K562 (cell line): ENCODE measurements at regions not wholly inside any gene's neighbourhood (a gene's known extent, or its start where the extent isn't known, plus 50 kb on each side); places are given as distances from the start of the nearest gene placed in this dataset.

Experiments used
- ATAC-seq: fragments of 200-7000 bp; cut with Tn5 transposase; 3 replicates; pipeline ENCODE4 v1.9.1; 2020; ENCODE audit warnings: moderate library complexity
- BruUV-seq: library from RNA; stranded (reverse); fragments of 400-500 nt; replicated peaks from 2 replicates; lab custom pipeline; 2021; lab: Mats Ljungman, UMichigan
- CTCF ChIA-PET: fragments of 300-600 bp; formaldehyde crosslinking; extraction: SDS; loops from one replicate; lab custom pipeline; 2021; ENCODE audit warnings: low intra/inter-chr PET ratio; lab: Yijun Ruan, JAX
- POLR2A ChIA-PET: fragments of 300-600, 350-650 bp; sonication (Branson Sonifier 250); formaldehyde crosslinking; extraction: SDS; loops from one replicate; lab custom pipeline; 2021; ENCODE audit warnings: antibody characterized with exemption, inconsistent platforms; lab: Yijun Ruan, JAX
- DNase-seq, 4 experiments: peaks; one replicate each; pipeline versions ENCODE4 v3.0.0 to v3.0.0-alpha.2; 2011 to 2018; ENCODE audit warnings: low spot score in 3 of 4, mixed read lengths in 3 of 4; ENCODE audit errors: extremely low read depth in 1 of 4
- FAIRE-seq: peaks from 2 replicates; lab custom pipeline; 2011; peaks lifted over from hg19 to GRCh38; lab: Jason Lieb, UNC
- H2AFZ ChIP-seq: 2 replicates; pipeline ENCODE4 v1.6.0; 2011; ENCODE audit warnings: low read depth, low read length, control low read depth, inconsistent platforms
- H3K27ac ChIP-seq: fragments of 200-600 bp; 3 replicates; pipeline ENCODE4 v1.8.0; 2011; ENCODE audit warnings: low read depth, mild to moderate bottlenecking, control low read depth, inconsistent platforms, low read length, moderate library complexity, mixed read lengths; ENCODE audit errors: extremely low read depth
- H3K27me3 ChIP-seq, 2 experiments: fragments of 300-600 bp in 1 of 2; 2 replicates in 1 of 2; 3 replicates in 1 of 2; pipeline versions ENCODE4 v1.6.0 to v1.8.0; 2011; ENCODE audit warnings: inconsistent platforms in 2 of 2, low read length in 2 of 2, mild to moderate bottlenecking in 1 of 2, mixed read lengths in 1 of 2, moderate library complexity in 1 of 2; ENCODE audit not compliant: control insufficient read depth in 2 of 2, insufficient read depth in 2 of 2
- H3K36me3 ChIP-seq: fragments of 300-600 bp; 3 replicates; pipeline ENCODE4 v1.8.0; 2011; ENCODE audit warnings: mild to moderate bottlenecking, low read length, inconsistent platforms; ENCODE audit not compliant: control insufficient read depth, insufficient read depth
- H3K4me1 ChIP-seq, 2 experiments: fragments of 200-600 bp in 1 of 2; replicated peaks in 1 of 2; 2 replicates in 1 of 2; 3 replicates in 1 of 2; pipeline versions ENCODE4 v1.5.1 to v1.8.0; 2011; ENCODE audit warnings: inconsistent platforms in 2 of 2, low read length in 2 of 2, mild to moderate bottlenecking in 1 of 2, mixed read lengths in 1 of 2, moderate library complexity in 1 of 2; ENCODE audit not compliant: control insufficient read depth in 2 of 2, insufficient read depth in 2 of 2
- H3K4me2 ChIP-seq: 2 replicates; pipeline ENCODE4 v1.6.1; 2011; ENCODE audit warnings: low read length, control low read depth, inconsistent platforms, mixed read lengths; ENCODE audit not compliant: insufficient read depth
- H3K4me3 ChIP-seq: fragments of 200-600 bp; sonication (generic), shearing (Covaris generic); 2 replicates; pipeline ENCODE4 v1.5.1; 2016; ENCODE audit warnings: control low read depth, inconsistent platforms
- H3K79me2 ChIP-seq: fragments of 200-600 bp; 3 replicates; pipeline ENCODE4 v1.8.0; 2011; ENCODE audit warnings: low read length, inconsistent platforms; ENCODE audit not compliant: control insufficient read depth, insufficient read depth
- H3K9ac ChIP-seq, 2 experiments: 2 replicates each; pipeline versions ENCODE4 v1.6.0 to v1.6.1; 2011; ENCODE audit warnings: low read depth in 2 of 2, low read length in 2 of 2, control low read depth in 1 of 2, inconsistent platforms in 1 of 2, mild to moderate bottlenecking in 1 of 2, mixed read lengths in 1 of 2; ENCODE audit not compliant: insufficient read depth in 1 of 2
- H3K9me1 ChIP-seq: one replicate; pipeline ENCODE4 v1.6.0; 2011; ENCODE audit warnings: inconsistent platforms, mild to moderate bottlenecking, low read length, moderate library complexity; ENCODE audit not compliant: control insufficient read depth, insufficient read depth
- H3K9me3 ChIP-seq: replicated peaks from 2 replicates; pipeline ENCODE4 v1.5.1; 2011; ENCODE audit warnings: low read depth, low read length, inconsistent platforms; ENCODE audit not compliant: control insufficient read depth, insufficient read depth
- H4K20me1 ChIP-seq: replicated peaks from 2 replicates; pipeline ENCODE4 v1.6.1; 2011; ENCODE audit warnings: low read length, inconsistent platforms, mixed read lengths; ENCODE audit not compliant: control insufficient read depth, insufficient read depth
- HMG20B ChIP-seq: fragments of 250-450 bp; sonication (Bioruptor Pico); IDR thresholded peaks from 2 replicates; pipeline ENCODE4 v1.5.0; 2021; ENCODE audit warnings: mild to moderate bottlenecking
- JUNB ChIP-seq: fragments of 450-650 bp; formaldehyde crosslinking; conservative IDR thresholded peaks from 2 replicates; pipeline ENCODE4 v1.4.0; 2020; ENCODE audit warnings: mild to moderate bottlenecking
- NR2C2 ChIP-seq, 2 experiments: fragments of 200-800 bp in 1 of 2; sonication (Bioruptor generic) in 1 of 2; sonication (generic) in 1 of 2; formaldehyde crosslinking in 1 of 2; IDR thresholded peaks; 2 replicates each; pipeline versions ENCODE4 v1.6.1 to v1.8.0; 2016 to 2022; ENCODE audit warnings: mild to moderate bottlenecking in 1 of 2, missing compliant biosample characterization in 1 of 2, missing genetic modification characterization in 1 of 2, missing genetic modification reagents in 1 of 2
- POLR2AphosphoS2 ChIP-seq: IDR thresholded peaks from 2 replicates; pipeline ENCODE4 v1.6.1; 2012; ENCODE audit warnings: low read length, improper control_type of control experiment
- SIN3A ChIP-seq, 2 experiments: fragments of 150-350 bp in 1 of 2; IDR thresholded peaks; 2 replicates each; pipeline ENCODE4 v1.6.1; 2011 to 2016; ENCODE audit warnings: borderline replicate concordance in 2 of 2, low read depth in 2 of 2, low read length in 2 of 2, mild to moderate bottlenecking in 2 of 2, moderate library complexity in 2 of 2; ENCODE audit not compliant: control insufficient read depth in 1 of 2
- SREBF2 ChIP-seq: sonication (generic); formaldehyde crosslinking; IDR thresholded peaks from 2 replicates; pipeline ENCODE4 v1.4.0; 2020; ENCODE audit warnings: mild to moderate bottlenecking, missing genetic modification reagents
- ZFX ChIP-seq: sonication (generic); formaldehyde crosslinking; IDR thresholded peaks from 2 replicates; pipeline ENCODE4 v1.8.0; 2022; ENCODE audit warnings: mild to moderate bottlenecking, missing genetic modification reagents, moderate library complexity
- ZNF445 ChIP-seq: fragments of 250-450 bp; sonication (Bioruptor Pico); IDR thresholded peaks from 2 replicates; pipeline ENCODE4 v1.4.0; 2020; ENCODE audit warnings: low read depth, mild to moderate bottlenecking, moderate library complexity
- ZNF589 ChIP-seq: fragments of 200-800 bp; sonication (Bioruptor generic); IDR thresholded peaks from 2 replicates; pipeline ENCODE4 v1.6.1; 2016; ENCODE audit warnings: low read depth, missing genetic modification characterization, missing compliant biosample characterization
- ZNF780A ChIP-seq: fragments of 250-450 bp; sonication (Bioruptor Pico); IDR thresholded peaks from 2 replicates; pipeline ENCODE4 v1.5.0; 2021; ENCODE audit warnings: mild to moderate bottlenecking
- WGBS: fragments of 100-300 bp; shearing (Covaris generic); methylation state at CpG from one replicate; pipeline ENCODE4 v1.1.6; 2016; ENCODE audit warnings: low coverage, mixed read lengths; ENCODE audit not compliant: insufficient coverage; ENCODE audit errors: missing lambda C conversion rate; 5-methylcytosine and 5-hydroxymethylcytosine counted together
- in situ Hi-C: fragments of 300-500 bp; cut with MboI; formaldehyde crosslinking; loops from 4 replicates; pipeline ENCODE4 v1.15.0; 2018; ENCODE audit warnings: inconsistent platforms, mixed read lengths
- intact Hi-C: fragments of 100-400 bp; cut with micrococcal nuclease; formaldehyde crosslinking; loops from 2 replicates; pipeline ENCODE4 v1.14.2; 2022
- TF ChIP-seq, protein P1 (sequence below), 2 experiments: fragments of 150-350 bp in 1 of 2; IDR thresholded peaks; 2 replicates each; pipeline ENCODE4 v1.6.1; 2012 to 2016; ENCODE audit warnings: low read depth in 2 of 2, low read length in 2 of 2, mild to moderate bottlenecking in 1 of 2, moderate library complexity in 1 of 2
- TF ChIP-seq, protein P2 (sequence below): sonication (generic); formaldehyde crosslinking; IDR thresholded peaks from 2 replicates; pipeline ENCODE4 v1.8.0; 2023; ENCODE audit warnings: mild to moderate bottlenecking, missing genetic modification reagents
- TF ChIP-seq, protein P3 (sequence below), 2 experiments: fragments of 450-650 bp; conservative IDR thresholded peaks; 2 replicates each; pipeline ENCODE4 v1.6.1; 2017; ENCODE audit warnings: mild to moderate bottlenecking in 2 of 2, moderate library complexity in 2 of 2

DNA sequence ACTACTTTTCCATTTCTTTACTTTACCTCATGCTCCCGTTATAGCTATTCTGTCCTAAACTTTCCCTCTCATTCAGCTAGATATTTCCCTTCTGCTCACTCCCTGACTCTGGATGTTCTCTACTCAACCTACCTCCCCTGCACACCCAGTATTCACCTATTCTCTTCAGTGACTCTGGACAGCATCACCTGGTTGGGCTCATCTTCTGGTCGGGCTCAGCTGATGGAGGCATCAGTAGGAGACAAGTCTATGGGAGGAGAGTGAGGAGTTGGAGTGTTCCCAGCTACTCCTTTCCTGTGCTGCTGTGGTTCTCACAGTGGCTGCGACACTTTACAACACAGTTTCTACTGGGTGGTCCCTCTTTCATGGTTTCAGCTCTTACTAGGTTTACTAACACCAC, 493.9 kb downstream of the DMAC1 start:
- H3K27me3 ChIP-seq: no peaks in the 10 kb centered on the region
- no peak overlapping the region for H3K4me3 ChIP-seq
- in situ Hi-C loops (no loop called here), intact Hi-C loops (no loop called here)
- no peaks in the 10 kb centered on the region for H3K79me2 ChIP-seq
- CTCF ChIA-PET: no interaction called here
- H4K20me1 ChIP-seq: no peaks in the 10 kb centered on the region
- ATAC-seq (no peak), DNase-seq (no peak), FAIRE-seq (no peak)
- H3K9ac ChIP-seq: no peak overlapping the region
- BruUV-seq: no TSS peak
- H3K4me2 ChIP-seq: no peak overlapping the region
- no peak overlapping the region for H2AFZ ChIP-seq
- H3K9me3 ChIP-seq: no peaks in the 10 kb centered on the region
- H3K4me1 ChIP-seq: no peaks in the 10 kb centered on the region
- no peak for TF ChIP-seq SIN3A (IDR thresholded peaks at IDR 0.05; ENCODE audit: borderline replicate concordance in 2 of 2, control insufficient read depth in 1 of 2, low read depth in 2 of 2, low read length in 2 of 2)
- TF ChIP-seq, protein P1, sequence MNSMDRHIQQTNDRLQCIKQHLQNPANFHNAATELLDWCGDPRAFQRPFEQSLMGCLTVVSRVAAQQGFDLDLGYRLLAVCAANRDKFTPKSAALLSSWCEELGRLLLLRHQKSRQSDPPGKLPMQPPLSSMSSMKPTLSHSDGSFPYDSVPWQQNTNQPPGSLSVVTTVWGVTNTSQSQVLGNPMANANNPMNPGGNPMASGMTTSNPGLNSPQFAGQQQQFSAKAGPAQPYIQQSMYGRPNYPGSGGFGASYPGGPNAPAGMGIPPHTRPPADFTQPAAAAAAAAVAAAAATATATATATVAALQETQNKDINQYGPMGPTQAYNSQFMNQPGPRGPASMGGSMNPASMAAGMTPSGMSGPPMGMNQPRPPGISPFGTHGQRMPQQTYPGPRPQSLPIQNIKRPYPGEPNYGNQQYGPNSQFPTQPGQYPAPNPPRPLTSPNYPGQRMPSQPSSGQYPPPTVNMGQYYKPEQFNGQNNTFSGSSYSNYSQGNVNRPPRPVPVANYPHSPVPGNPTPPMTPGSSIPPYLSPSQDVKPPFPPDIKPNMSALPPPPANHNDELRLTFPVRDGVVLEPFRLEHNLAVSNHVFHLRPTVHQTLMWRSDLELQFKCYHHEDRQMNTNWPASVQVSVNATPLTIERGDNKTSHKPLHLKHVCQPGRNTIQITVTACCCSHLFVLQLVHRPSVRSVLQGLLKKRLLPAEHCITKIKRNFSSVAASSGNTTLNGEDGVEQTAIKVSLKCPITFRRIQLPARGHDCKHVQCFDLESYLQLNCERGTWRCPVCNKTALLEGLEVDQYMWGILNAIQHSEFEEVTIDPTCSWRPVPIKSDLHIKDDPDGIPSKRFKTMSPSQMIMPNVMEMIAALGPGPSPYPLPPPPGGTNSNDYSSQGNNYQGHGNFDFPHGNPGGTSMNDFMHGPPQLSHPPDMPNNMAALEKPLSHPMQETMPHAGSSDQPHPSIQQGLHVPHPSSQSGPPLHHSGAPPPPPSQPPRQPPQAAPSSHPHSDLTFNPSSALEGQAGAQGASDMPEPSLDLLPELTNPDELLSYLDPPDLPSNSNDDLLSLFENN (IDR thresholded peaks at IDR 0.05; ENCODE audit: low read depth in 2 of 2, low read length in 2 of 2): no peak
- TF ChIP-seq ZNF589 (CRISPR knock-in tag): no peak
- TF ChIP-seq ZNF445 (CRISPR knock-in tag): no peak
- no peak for TF ChIP-seq SREBF2
- TF ChIP-seq, protein P2, sequence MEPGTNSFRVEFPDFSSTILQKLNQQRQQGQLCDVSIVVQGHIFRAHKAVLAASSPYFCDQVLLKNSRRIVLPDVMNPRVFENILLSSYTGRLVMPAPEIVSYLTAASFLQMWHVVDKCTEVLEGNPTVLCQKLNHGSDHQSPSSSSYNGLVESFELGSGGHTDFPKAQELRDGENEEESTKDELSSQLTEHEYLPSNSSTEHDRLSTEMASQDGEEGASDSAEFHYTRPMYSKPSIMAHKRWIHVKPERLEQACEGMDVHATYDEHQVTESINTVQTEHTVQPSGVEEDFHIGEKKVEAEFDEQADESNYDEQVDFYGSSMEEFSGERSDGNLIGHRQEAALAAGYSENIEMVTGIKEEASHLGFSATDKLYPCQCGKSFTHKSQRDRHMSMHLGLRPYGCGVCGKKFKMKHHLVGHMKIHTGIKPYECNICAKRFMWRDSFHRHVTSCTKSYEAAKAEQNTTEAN (CRISPR knock-in tag): no peak
- TF ChIP-seq, protein P3, sequence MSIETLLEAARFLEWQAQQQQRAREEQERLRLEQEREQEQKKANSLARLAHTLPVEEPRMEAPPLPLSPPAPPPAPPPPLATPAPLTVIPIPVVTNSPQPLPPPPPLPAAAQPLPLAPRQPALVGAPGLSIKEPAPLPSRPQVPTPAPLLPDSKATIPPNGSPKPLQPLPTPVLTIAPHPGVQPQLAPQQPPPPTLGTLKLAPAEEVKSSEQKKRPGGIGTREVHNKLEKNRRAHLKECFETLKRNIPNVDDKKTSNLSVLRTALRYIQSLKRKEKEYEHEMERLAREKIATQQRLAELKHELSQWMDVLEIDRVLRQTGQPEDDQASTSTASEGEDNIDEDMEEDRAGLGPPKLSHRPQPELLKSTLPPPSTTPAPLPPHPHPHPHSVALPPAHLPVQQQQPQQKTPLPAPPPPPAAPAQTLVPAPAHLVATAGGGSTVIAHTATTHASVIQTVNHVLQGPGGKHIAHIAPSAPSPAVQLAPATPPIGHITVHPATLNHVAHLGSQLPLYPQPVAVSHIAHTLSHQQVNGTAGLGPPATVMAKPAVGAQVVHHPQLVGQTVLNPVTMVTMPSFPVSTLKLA (conservative IDR thresholded peaks at IDR 0.05): no peak
- TF ChIP-seq POLR2AphosphoS2: no peak
- TF ChIP-seq ZNF780A: no peak
- TF ChIP-seq NR2C2 (CRISPR knock-in tag; IDR thresholded peaks at IDR 0.05): no peak
- no peak for TF ChIP-seq NR2C2 (tag; IDR thresholded peaks at IDR 0.05)
- TF ChIP-seq JUNB: no peak
- TF ChIP-seq HMG20B (CRISPR knock-in tag): no peak
- no peak for TF ChIP-seq ZFX (CRISPR knock-in tag)
- no peak overlapping the region for H3K27ac ChIP-seq
- H3K9me1 ChIP-seq: no peaks in the 10 kb centered on the region
- 0% methylated on average over 3 of the region's 3 CpGs for WGBS
- H3K36me3 ChIP-seq: no peaks in the 10 kb centered on the region
- POLR2A ChIA-PET: interaction anchor here (0.5 kb wide), 1 partner anchor 888 kb away, joined by 3 read pairs; no protein-coding TSS in a partner anchor
